ENCODE measurements at regions not wholly inside any gene's neighbourhood (a gene's known extent, or its start where the extent isn't known, plus 50 kb on each side); places are given as distances from the start of the nearest gene placed in this dataset.

DNA sequence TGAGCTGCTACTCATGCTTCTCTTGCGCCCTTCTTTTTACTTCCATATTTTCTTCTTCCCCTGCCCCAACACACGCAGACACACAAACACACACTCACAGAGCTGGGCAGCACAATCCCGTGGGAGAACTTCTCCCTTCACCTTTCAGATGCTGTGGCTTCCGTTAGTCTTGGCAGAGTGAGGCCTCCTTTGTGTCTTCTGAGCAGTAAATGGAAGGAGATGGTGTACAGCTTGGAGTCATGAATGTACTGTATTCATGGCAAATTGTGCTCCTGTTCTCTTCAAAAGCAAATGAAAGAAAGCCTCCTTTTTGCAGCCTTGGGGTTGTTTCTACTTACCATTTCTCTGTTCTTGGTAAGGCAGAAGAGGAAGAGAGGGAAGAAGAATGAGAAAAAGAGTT is 456.6 kb upstream of the TLE4 start:
- no peak overlapping the region for H3K27ac Mint-ChIP-seq (ENCODE audit: unreplicated experiment)
- H3K4me1 Mint-ChIP-seq (ENCODE audit: low read depth, unreplicated experiment), result no peaks in the 10 kb centered on the region
- TF ChIP-seq, protein P1, sequence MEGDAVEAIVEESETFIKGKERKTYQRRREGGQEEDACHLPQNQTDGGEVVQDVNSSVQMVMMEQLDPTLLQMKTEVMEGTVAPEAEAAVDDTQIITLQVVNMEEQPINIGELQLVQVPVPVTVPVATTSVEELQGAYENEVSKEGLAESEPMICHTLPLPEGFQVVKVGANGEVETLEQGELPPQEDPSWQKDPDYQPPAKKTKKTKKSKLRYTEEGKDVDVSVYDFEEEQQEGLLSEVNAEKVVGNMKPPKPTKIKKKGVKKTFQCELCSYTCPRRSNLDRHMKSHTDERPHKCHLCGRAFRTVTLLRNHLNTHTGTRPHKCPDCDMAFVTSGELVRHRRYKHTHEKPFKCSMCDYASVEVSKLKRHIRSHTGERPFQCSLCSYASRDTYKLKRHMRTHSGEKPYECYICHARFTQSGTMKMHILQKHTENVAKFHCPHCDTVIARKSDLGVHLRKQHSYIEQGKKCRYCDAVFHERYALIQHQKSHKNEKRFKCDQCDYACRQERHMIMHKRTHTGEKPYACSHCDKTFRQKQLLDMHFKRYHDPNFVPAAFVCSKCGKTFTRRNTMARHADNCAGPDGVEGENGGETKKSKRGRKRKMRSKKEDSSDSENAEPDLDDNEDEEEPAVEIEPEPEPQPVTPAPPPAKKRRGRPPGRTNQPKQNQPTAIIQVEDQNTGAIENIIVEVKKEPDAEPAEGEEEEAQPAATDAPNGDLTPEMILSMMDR (IDR thresholded peaks at IDR 0.05; ENCODE audit: unreplicated experiment), result no peak
- no peaks in the 10 kb centered on the region for H3K27me3 Mint-ChIP-seq (ENCODE audit: unreplicated experiment)
- intact Hi-C loops (cut with micrococcal nuclease; ENCODE audit: unreplicated experiment), result no loop called here
- CTCF ChIA-PET, result interaction anchor here (0.6 kb wide), 1 partner anchor 11 kb away, joined by 4 read pairs; no protein-coding TSS in a partner anchor
- no peak overlapping the region for H3K4me3 Mint-ChIP-seq (ENCODE audit: low read depth, unreplicated experiment)
- H3K36me3 Mint-ChIP-seq (ENCODE audit: insufficient read depth, unreplicated experiment), result no peaks in the 10 kb centered on the region
- no peak for DNase-seq
- peaks cover 10% of the 10 kb centered on the region for H3K9me3 Mint-ChIP-seq (ENCODE audit: low read depth, unreplicated experiment)
- BruUV-seq (replicated peaks), result no TSS peak

DNA sequence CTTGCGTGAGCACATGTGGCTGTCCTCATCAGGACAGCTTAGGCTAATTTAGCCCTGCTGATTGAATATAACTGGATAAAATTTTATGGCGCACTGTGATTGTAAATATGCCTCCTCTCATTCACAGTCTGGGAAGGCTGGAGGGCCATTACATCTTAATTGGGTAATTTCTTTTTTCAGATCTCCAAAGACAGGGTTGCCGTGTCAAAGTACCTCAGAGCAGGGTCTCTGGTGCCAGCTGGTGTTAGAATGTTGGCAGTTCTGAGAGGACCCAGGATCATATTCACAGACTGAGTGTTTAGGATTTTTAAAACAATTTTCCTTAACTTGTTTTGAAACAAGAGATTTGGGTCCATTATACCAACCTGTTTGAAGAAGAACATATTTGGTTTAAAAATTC is 455.7 kb upstream of the TLE4 start:
- Mint-ChIP-seq H3K4me1 (ENCODE audit: low read depth, unreplicated experiment) (no peaks in the 10 kb centered on the region), H3K27me3 (ENCODE audit: unreplicated experiment) (no peaks in the 10 kb centered on the region), H3K9me3 (ENCODE audit: low read depth, unreplicated experiment) (peaks cover 10% of the 10 kb centered on the region), H3K36me3 (ENCODE audit: insufficient read depth, unreplicated experiment) (no peaks in the 10 kb centered on the region), H3K27ac (ENCODE audit: unreplicated experiment) (no peak overlapping the region), H3K4me3 (ENCODE audit: low read depth, unreplicated experiment) (no peak overlapping the region)
- TF ChIP-seq, protein P1 (IDR thresholded peaks at IDR 0.05; ENCODE audit: unreplicated experiment), result no peak
- no TSS peak for BruUV-seq (replicated peaks)
- CTCF ChIA-PET, result no interaction called here
- intact Hi-C loops (cut with micrococcal nuclease; ENCODE audit: unreplicated experiment), result no loop called here
- DNase-seq, result no peak

DNA sequence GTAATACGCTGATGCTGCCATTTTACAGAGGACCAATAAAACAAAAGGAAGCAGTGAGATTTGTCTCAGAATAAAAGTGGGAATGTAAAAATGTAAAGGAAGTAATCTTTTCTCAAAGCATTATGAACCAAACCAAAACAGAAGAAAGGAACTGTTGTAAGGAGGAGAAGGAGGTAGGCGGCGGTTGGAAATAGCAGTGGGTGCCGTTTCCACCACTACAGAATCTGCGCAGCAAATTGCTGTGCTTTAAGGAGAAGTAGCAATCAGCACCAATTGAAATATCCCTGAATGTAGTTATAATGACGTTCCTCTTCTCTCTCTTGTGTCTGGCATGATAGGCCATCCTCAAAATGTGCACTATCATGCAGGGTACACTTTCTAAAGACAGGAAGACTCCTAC is 455.1 kb upstream of the TLE4 start:
- CTCF ChIA-PET, result no interaction called here
- TF ChIP-seq, protein P1 (IDR thresholded peaks at IDR 0.05; ENCODE audit: unreplicated experiment), result no peak
- no TSS peak for BruUV-seq (replicated peaks)
- no peak overlapping the region for H3K4me3 Mint-ChIP-seq (ENCODE audit: low read depth, unreplicated experiment)
- H3K27me3 Mint-ChIP-seq (ENCODE audit: unreplicated experiment), result no peaks in the 10 kb centered on the region
- intact Hi-C loops (cut with micrococcal nuclease; ENCODE audit: unreplicated experiment), result no loop called here
- H3K27ac Mint-ChIP-seq (ENCODE audit: unreplicated experiment), result no peak overlapping the region
- no peaks in the 10 kb centered on the region for H3K36me3 Mint-ChIP-seq (ENCODE audit: insufficient read depth, unreplicated experiment)
- no peaks in the 10 kb centered on the region for H3K4me1 Mint-ChIP-seq (ENCODE audit: low read depth, unreplicated experiment)
- no peak for DNase-seq
- peaks cover 10% of the 10 kb centered on the region for H3K9me3 Mint-ChIP-seq (ENCODE audit: low read depth, unreplicated experiment)

DNA sequence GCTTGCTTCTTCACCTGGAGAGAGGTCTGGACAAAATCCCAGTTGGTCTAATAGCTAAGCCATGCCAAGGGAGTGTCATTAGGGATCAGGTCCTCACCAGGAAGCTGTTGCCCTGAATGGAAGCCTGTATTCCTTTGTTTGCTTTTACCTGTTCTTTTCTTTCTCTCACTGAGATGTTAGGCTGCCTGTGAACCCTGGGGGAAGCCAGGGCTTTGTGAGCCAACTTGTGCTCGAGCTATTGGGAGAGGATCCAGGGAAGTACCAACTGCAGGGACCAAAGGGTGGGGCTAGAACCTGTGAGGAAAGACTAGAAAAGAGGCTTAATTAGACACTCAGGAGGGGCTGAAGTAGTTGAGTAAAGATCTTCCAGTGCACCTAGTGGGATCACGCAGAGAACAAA is 451.2 kb upstream of the TLE4 start:
- no peak overlapping the region for H3K27ac Mint-ChIP-seq (ENCODE audit: unreplicated experiment)
- H3K27me3 Mint-ChIP-seq (ENCODE audit: unreplicated experiment), result no peaks in the 10 kb centered on the region
- TF ChIP-seq, protein P1 (IDR thresholded peaks at IDR 0.05; ENCODE audit: unreplicated experiment), result no peak
- no peak overlapping the region for H3K4me3 Mint-ChIP-seq (ENCODE audit: low read depth, unreplicated experiment)
- BruUV-seq (replicated peaks), result no TSS peak
- H3K9me3 Mint-ChIP-seq (ENCODE audit: low read depth, unreplicated experiment), result peaks cover 8% of the 10 kb centered on the region
- intact Hi-C loops (cut with micrococcal nuclease; ENCODE audit: unreplicated experiment), result no loop called here
- no peak for DNase-seq
- CTCF ChIA-PET, result interaction anchor here (0.6 kb wide), 1 partner anchor 779 kb away, joined by 5 read pairs; no protein-coding TSS in a partner anchor
- no peaks in the 10 kb centered on the region for H3K4me1 Mint-ChIP-seq (ENCODE audit: low read depth, unreplicated experiment)
- H3K36me3 Mint-ChIP-seq (ENCODE audit: insufficient read depth, unreplicated experiment), result no peaks in the 10 kb centered on the region
